OCI-LY1 (cell line): ENCODE measurements at regions not wholly inside any gene's neighbourhood (a gene's known extent, or its start where the extent isn't known, plus 50 kb on each side); places are given as distances from the start of the nearest gene placed in this dataset.

Experiments
- H2AFZ ChIP-seq: fragments of 200-600 bp; sonication (generic), shearing (Covaris generic); 2 replicates; pipeline ENCODE4 v1.6.0; 2014; ENCODE audit warnings: antibody characterized with exemption, mild to moderate bottlenecking, low read length
- H3F3A ChIP-seq: fragments of 200-600 bp; sonication (generic), shearing (Covaris generic); 2 replicates; pipeline ENCODE4 v1.6.0; 2014; ENCODE audit warnings: mild to moderate bottlenecking, antibody characterized with exemption, low read length, moderate library complexity; ENCODE audit not compliant: insufficient read depth
- H3K27ac ChIP-seq: fragments of 200-600 bp; sonication (generic); 2 replicates; pipeline ENCODE4 v1.5.1; 2014; ENCODE audit warnings: low read length, mixed run types, mild to moderate bottlenecking, low read depth; ENCODE audit not compliant: poor library complexity, severe bottlenecking
- H3K27me3 ChIP-seq: fragments of 200-600 bp; sonication (generic); 2 replicates; pipeline ENCODE4 v1.6.0; 2014; ENCODE audit warnings: antibody characterized with exemption, mild to moderate bottlenecking, low read length, moderate library complexity; ENCODE audit not compliant: insufficient read depth
- H3K36me3 ChIP-seq: fragments of 200-600 bp; sonication (generic); 2 replicates; pipeline ENCODE4 v1.6.1; 2014; ENCODE audit warnings: mild to moderate bottlenecking, antibody characterized with exemption, low read length, moderate library complexity, mixed read lengths; ENCODE audit not compliant: insufficient read depth
- H3K4me1 ChIP-seq: fragments of 200-600 bp; sonication (generic); 2 replicates; pipeline ENCODE4 v1.5.1; 2014; ENCODE audit warnings: mild to moderate bottlenecking, low read length, moderate library complexity; ENCODE audit not compliant: insufficient read depth, severe bottlenecking
- H3K4me2 ChIP-seq: fragments of 200-600 bp; sonication (generic), shearing (Covaris generic); 2 replicates; pipeline ENCODE4 v1.6.1; 2014; ENCODE audit warnings: low read length
- H3K4me3 ChIP-seq: fragments of 200-600 bp; sonication (generic); 2 replicates; pipeline ENCODE4 v1.5.1; 2014; ENCODE audit warnings: low read length, low read depth, mild to moderate bottlenecking, mixed read lengths; ENCODE audit not compliant: poor library complexity, severe bottlenecking
- H3K79me2 ChIP-seq: fragments of 200-600 bp; shearing (Covaris generic); 2 replicates; pipeline ENCODE4 v1.6.1; 2016; ENCODE audit warnings: mixed run types, low read length, mixed read lengths; ENCODE audit not compliant: insufficient read depth
- H3K9ac ChIP-seq: fragments of 200-600 bp; sonication (generic), shearing (Covaris generic); 2 replicates; pipeline ENCODE4 v1.6.1; 2014; ENCODE audit warnings: mild to moderate bottlenecking, low read length, mixed read lengths
- H3K9me2 ChIP-seq: fragments of 200-600 bp; sonication (generic), shearing (Covaris generic); 2 replicates; pipeline ENCODE4 v1.6.1; 2014; ENCODE audit warnings: low read depth, mild to moderate bottlenecking, low read length, mixed read lengths
- H3K9me3 ChIP-seq: fragments of 200-600 bp; shearing (Covaris generic); 2 replicates; pipeline ENCODE4 v1.6.1; 2014; ENCODE audit warnings: low read length, mixed read lengths
- H4K20me1 ChIP-seq: fragments of 200-600 bp; sonication (generic), shearing (Covaris generic); 2 replicates; pipeline ENCODE4 v1.6.0; 2016; ENCODE audit warnings: mild to moderate bottlenecking, low read length; ENCODE audit not compliant: insufficient read depth
- CTCF ChIP-seq: fragments of 200-600 bp; sonication (generic), shearing (Covaris generic); IDR thresholded peaks from 2 replicates; pipeline ENCODE4 v1.5.1; 2017; ENCODE audit warnings: mild to moderate bottlenecking, antibody characterized with exemption, low read length, moderate library complexity, mixed read lengths
- EZH2 ChIP-seq: fragments of 200-600 bp; sonication (generic), shearing (Covaris generic); IDR thresholded peaks from 2 replicates; pipeline ENCODE4 v1.8.0; 2017; ENCODE audit warnings: borderline replicate concordance, mixed run types, mild to moderate bottlenecking, antibody characterized with exemption, low read length, moderate library complexity, mixed read lengths

- Histone ChIP-seq H3K9me2 (no peaks in the 10 kb centered on the region), H3K4me1 (no peaks in the 10 kb centered on the region), H3F3A (no peaks in the 10 kb centered on the region), H3K9ac (no peak overlapping the region), H3K27ac (no peak overlapping the region), H2AFZ (no peak overlapping the region), H3K9me3 (no peaks in the 10 kb centered on the region), H3K4me3 (no peak overlapping the region), H3K27me3 (no peaks in the 10 kb centered on the region), H3K4me2 (no peak overlapping the region), H3K79me2 (no peaks in the 10 kb centered on the region), H3K36me3 (no peaks in the 10 kb centered on the region), H4K20me1 (no peaks in the 10 kb centered on the region)
- TF ChIP-seq EZH2 (no peak), CTCF (no peak)
These were observed 1297.6 kb upstream of the GOT2 start for GRCh38 chr16:60031740-60032139.

GRCh38 chr16:60027351-60027750 is 1293.2 kb upstream of the GOT2 start:
- Histone ChIP-seq H4K20me1 (no peaks in the 10 kb centered on the region), H2AFZ (no peak overlapping the region), H3K27ac (no peak overlapping the region), H3K4me2 (no peak overlapping the region), H3K9me2 (no peaks in the 10 kb centered on the region), H3K4me3 (no peak overlapping the region), H3K9me3 (no peaks in the 10 kb centered on the region), H3K36me3 (no peaks in the 10 kb centered on the region), H3K27me3 (no peaks in the 10 kb centered on the region), H3K9ac (no peak overlapping the region), H3F3A (no peaks in the 10 kb centered on the region), H3K4me1 (no peaks in the 10 kb centered on the region), H3K79me2 (no peaks in the 10 kb centered on the region)
- no peak for TF ChIP-seq CTCF
- no peak for TF ChIP-seq EZH2

- Histone ChIP-seq H3K9me2 (no peaks in the 10 kb centered on the region), H4K20me1 (no peaks in the 10 kb centered on the region), H3K27ac (no peak overlapping the region), H3F3A (no peaks in the 10 kb centered on the region), H3K27me3 (no peaks in the 10 kb centered on the region), H3K36me3 (no peaks in the 10 kb centered on the region), H3K9me3 (no peaks in the 10 kb centered on the region), H3K4me3 (no peak overlapping the region), H3K4me2 (no peak overlapping the region), H2AFZ (no peak overlapping the region), H3K79me2 (no peaks in the 10 kb centered on the region), H3K9ac (no peak overlapping the region), H3K4me1 (no peaks in the 10 kb centered on the region)
- TF ChIP-seq EZH2 (no peak), CTCF (no peak)
These were observed 1279.0 kb upstream of the GOT2 start for GRCh38 chr16:60013076-60013475.
